ENCODE measurements at regions not wholly inside any gene's neighbourhood (a gene's known extent, or its start where the extent isn't known, plus 50 kb on each side); places are given as distances from the start of the nearest gene placed in this dataset.
A peak's percentile ranks its signal among the peaks of the same experiment; 100 is the strongest.

- DNase-seq = no peak
Measured at GRCh38 chr16:9188721-9189120, 97.3 kb downstream of the HAPSTR1 start.

- no peak for DNase-seq
Measured at GRCh38 chr16:9191274-9191850, 99.9 kb downstream of the HAPSTR1 start.

GRCh38 chr16:9192746-9193145 lies 101.3 kb downstream of the HAPSTR1 start:
- no peak for DNase-seq

DNA sequence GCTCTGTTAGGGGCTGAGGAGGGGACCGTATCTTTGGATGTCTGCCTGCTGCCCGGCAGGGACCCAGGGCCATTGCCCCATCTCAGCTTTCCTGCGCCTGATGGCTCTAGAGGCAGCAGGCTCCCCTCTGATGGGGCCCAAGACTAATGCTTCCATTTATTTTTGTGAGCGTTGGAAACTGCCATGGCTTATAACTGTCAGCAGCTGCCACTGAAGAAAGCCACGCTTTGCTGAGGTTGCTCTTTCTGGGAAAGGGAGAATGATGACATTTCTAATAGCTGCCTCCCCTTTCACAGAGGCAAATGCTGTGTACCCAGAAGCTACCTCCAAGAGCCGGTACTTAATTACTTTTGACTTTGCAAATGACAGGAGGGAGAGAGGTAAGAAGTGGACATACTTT lies 103.8 kb downstream of the HAPSTR1 start:
- no peak for DNase-seq

DNA sequence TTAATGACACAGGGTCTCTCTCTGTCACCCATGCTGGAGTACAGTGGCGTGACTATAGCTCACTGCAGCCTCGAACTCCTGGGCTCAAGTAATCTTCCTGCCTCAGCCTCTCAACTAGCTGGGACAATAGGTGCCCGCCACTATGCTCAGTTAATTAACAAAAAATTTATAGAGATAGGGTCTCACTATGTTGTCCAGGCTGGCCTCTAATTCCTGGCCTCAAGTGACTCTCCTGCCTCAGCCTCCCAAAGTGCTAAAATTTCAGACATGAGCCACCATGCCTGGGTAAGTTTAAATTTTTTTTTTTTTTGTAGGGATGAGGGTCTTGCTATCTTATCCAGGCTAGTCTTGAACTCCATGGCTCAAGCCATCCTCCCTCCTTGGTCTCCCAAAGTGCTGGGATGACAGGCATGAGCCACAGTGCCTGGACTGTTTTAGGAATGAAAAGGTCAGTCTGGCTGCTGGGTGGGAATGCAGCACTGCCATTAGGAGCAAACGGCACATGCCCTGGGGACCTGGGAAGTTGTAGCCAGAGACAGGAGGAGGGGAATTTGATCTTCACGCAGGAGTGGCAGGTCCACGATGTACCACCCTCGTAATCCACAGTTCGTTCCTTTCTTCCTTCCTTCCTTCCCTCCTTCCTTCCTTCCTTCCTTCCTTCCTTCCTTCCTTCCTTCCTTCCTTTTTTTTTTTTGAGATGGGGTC lies 106.7 kb downstream of the HAPSTR1 start:
- no peak for DNase-seq

GRCh38 chr16:9199311-9199710 lies 107.9 kb downstream of the HAPSTR1 start:
- DNase-seq = no peak

- DNase-seq = no peak
Measured at GRCh38 chr16:9199751-9200150, 108.3 kb downstream of the HAPSTR1 start.

- peak; percentile 24 for DNase-seq
Measured at GRCh38 chr16:9203956-9204355, 112.5 kb downstream of the HAPSTR1 start.

GRCh38 chr16:9205661-9206060 lies 114.2 kb downstream of the HAPSTR1 start:
- DNase-seq = no peak

DNA sequence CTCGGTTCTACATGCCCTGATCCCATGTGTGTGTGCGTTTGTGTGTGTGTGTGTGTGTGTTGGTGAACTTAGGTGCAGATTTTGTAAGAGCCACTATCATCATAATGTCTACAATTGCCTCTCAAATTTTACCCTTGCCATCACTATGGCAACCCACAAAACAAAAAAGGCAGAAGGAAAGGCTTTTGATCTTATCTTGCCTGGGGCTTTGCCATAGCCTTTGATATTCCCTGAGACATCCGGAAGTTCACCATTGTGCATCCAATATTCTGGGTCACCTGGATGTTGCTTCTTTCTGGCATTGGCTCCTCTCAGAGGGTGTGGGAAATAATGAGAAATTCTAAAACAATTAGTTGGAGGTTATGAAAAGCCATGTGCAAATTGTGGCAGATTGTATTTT lies 114.7 kb downstream of the HAPSTR1 start:
- DNase-seq = no peak

GRCh38 chr16:9212621-9213020 lies 121.2 kb downstream of the HAPSTR1 start:
- DNase-seq = no peak

DNA sequence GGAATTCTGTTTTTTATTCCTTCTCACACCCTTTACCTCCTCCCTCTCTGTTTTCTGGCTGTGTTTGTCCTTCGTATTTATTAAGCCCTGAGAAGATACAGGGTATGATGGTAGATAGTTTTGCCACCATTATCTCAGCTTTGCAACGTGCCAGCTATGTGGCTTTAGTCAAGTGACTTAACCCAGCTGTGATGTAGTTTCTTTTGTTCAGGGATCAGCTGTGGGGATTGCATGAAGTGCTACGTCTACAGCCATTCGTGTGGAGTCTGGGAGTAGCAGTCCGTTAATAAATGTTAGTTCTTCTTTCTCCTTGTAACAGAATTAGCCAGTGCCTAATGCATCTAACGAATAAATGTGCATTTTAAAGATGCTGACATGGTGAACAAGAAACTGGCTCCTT lies 128.4 kb downstream of the HAPSTR1 start:
- DNase-seq = no peak

GRCh38 chr16:9225527-9226316 lies 134.3 kb downstream of the HAPSTR1 start:
- DNase-seq = no peak

GRCh38 chr16:9226924-9227323 lies 135.5 kb downstream of the HAPSTR1 start:
- DNase-seq = no peak

GRCh38 chr16:9231039-9231438 lies 139.6 kb downstream of the HAPSTR1 start:
- DNase-seq = no peak

- DNase-seq = no peak
Measured at GRCh38 chr16:9232102-9232770, 140.8 kb downstream of the HAPSTR1 start.

- no peak for DNase-seq
Measured at GRCh38 chr16:9235867-9236266, 144.4 kb downstream of the HAPSTR1 start.

DNA sequence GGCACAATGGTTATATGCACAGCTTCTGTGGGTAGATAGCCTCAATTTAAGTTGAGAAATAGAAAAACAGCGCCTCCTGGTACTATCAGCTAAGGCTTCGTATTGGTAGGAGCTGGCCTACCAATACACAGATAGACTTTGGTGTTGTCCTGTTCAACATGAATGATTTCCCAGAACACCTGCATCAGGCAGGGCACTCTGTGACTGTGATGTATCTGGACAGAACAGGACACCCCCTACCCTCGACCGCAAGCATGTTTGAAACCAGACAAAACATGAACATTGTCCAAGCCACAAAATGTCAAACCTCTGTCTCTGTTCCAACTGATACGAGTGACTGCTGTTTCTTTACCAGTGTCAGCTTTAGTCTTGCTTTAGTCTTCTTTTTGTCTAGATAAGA lies 144.9 kb downstream of the HAPSTR1 start:
- no peak for DNase-seq

DNA sequence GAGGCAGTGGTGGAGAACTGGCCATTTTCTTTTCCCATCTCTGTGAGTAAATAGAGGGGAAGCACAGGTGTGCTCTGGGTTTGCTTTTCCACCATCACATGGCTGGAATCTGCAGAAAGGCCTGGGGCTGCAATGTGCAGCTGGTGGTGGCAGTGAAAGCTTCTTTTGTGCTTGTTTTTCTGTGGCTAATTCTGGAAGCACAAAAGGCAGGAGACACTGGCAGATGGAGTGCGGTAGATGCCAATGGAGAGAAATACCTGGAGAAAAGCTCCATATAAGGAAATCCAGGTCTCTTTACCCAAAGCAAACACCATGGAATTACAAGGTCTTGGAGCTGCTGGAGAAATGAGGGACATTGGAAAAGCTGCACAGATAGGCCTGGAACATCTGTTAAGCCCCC lies 146.9 kb downstream of the HAPSTR1 start:
- DNase-seq = no peak

- no peak for DNase-seq
Measured at GRCh38 chr16:9241177-9241576, 149.7 kb downstream of the HAPSTR1 start.

- DNase-seq = no peak
Measured at GRCh38 chr16:9248162-9248561, 156.7 kb downstream of the HAPSTR1 start.

- DNase-seq = no peak
Measured at GRCh38 chr16:9249534-9249933, 158.1 kb downstream of the HAPSTR1 start.

DNA sequence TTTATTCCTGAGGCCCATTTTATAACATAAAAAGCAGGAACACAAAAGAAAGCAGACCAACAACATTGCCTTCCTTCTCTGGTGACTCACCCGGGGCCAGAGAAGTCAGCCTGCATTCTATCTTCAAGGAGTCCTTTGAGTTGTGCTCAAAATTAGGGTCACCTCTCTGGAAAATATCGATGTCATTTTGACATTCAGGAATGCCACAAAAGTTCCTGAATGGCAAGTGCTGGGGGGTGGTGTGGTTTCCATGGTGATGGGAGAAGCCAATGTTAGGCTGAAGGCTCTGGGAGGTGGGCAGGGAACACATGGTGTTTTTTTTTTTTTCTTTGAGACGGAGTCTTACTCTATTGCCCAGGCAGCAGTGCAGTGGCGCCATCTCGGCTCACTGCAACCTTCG lies 159.6 kb downstream of the HAPSTR1 start:
- DNase-seq = no peak

DNA sequence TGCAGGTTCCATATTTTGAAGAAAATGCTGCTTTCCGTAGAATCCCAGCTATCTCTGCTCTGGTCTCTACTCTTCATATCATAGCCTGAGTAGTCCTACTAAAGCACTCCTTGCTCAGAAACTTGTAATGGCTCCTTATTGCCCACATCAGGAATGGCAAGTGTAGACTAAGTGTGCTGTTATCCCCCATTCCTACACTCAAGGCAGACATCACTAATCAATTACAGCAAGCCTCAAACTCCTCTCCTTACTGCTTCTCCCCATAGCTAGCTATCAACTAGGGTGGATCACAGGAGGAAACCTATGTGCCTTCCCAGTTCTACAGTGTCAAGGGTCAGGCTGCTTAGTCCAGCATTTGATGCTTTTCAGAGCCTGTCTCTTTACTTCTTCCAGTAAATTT lies 163.4 kb downstream of the HAPSTR1 start:
- DNase-seq = no peak
